A549 (cell line): ENCODE measurements at regions not wholly inside any gene's neighbourhood (a gene's known extent, or its start where the extent isn't known, plus 50 kb on each side); places are given as distances from the start of the nearest gene placed in this dataset.
A peak's percentile ranks its signal among the peaks of the same experiment; 100 is the strongest.

Source experiments
- ATAC-seq, 2 experiments: fragments of 200-7000 bp in 1 of 2; fragments of >200 bp in 1 of 2; cut with Nextera tagmentation in 1 of 2; cut with Tn5 transposase in 1 of 2; 3 replicates each; pipeline versions ENCODE4 v1.8.0 to v1.9.1; 2018 to 2020; ENCODE audit warnings: mild to moderate bottlenecking in 1 of 2, moderate library complexity in 1 of 2
- CTCF ChIA-PET: fragments of 300-600 bp; sonication (Branson Sonifier 250); formaldehyde crosslinking; extraction: SDS; loops from one replicate; lab custom pipeline; 2021; ENCODE audit warnings: antibody characterized with exemption, inconsistent platforms; lab: Yijun Ruan, JAX
- POLR2A ChIA-PET: fragments of 350-600 bp; formaldehyde crosslinking; extraction: SDS; loops from one replicate; lab custom pipeline; 2021; ENCODE audit warnings: antibody characterized with exemption, inconsistent platforms; lab: Yijun Ruan, JAX
- DNase-seq, 2 experiments: peaks; one replicate each; pipeline versions ENCODE4 v3.0.0 to v3.0.0-alpha.2; 2011 to 2016; ENCODE audit warnings: low read depth in 1 of 2, low spot score in 1 of 2
- FAIRE-seq: peaks from 2 replicates; lab custom pipeline; 2011; peaks lifted over from hg19 to GRCh38; lab: Jason Lieb, UNC
- H3K27ac ChIP-seq, 2 experiments: fragments of >200 bp; sonication (Bioruptor Twin); formaldehyde crosslinking; 3 replicates each; pipeline ENCODE4 v1.5.1; 2016 to 2017
- H3K4me1 ChIP-seq: fragments of >200 bp; sonication (Bioruptor Twin); formaldehyde crosslinking; 3 replicates; pipeline ENCODE4 v1.6.1; 2016
- H3K4me2 ChIP-seq: fragments of >200 bp; sonication (Bioruptor Twin); formaldehyde crosslinking; 3 replicates; pipeline ENCODE4 v1.6.1; 2016
- H3K4me3 ChIP-seq: fragments of >200 bp; sonication (Bioruptor Twin); formaldehyde crosslinking; 3 replicates; pipeline ENCODE4 v1.5.1; 2016
- H3K9me3 ChIP-seq: fragments of >200 bp; sonication (Bioruptor Twin); formaldehyde crosslinking; 3 replicates; pipeline ENCODE4 v1.6.1; 2016
- EP300 ChIP-seq, 2 experiments: fragments of >200 bp; sonication (Bioruptor Twin); formaldehyde crosslinking; IDR thresholded peaks; 2 replicates in 1 of 2; 3 replicates in 1 of 2; pipeline ENCODE4 v1.6.1; 2016 to 2017
- ESRRA ChIP-seq: fragments of 150-350 bp; IDR thresholded peaks from 2 replicates; pipeline ENCODE4 v1.6.1; 2014; ENCODE audit warnings: mild to moderate bottlenecking, low read length, borderline replicate concordance
- HDAC2 ChIP-seq: fragments of 200-600 bp; sonication (generic); IDR thresholded peaks from 2 replicates; pipeline ENCODE4 v1.6.1; 2016
- HEYL ChIP-seq: fragments of 250-450 bp; sonication (Bioruptor Pico); IDR thresholded peaks from 2 replicates; pipeline ENCODE4 v1.8.0; 2021; ENCODE audit warnings: mild to moderate bottlenecking, moderate library complexity
- HOXB13 ChIP-seq: fragments of 250-450 bp; sonication (Bioruptor Pico); IDR thresholded peaks from 2 replicates; pipeline ENCODE4 v1.5.0; 2020; ENCODE audit warnings: low read depth, mild to moderate bottlenecking, moderate library complexity
- HOXB5 ChIP-seq: fragments of 250-450 bp; sonication (Bioruptor Pico); IDR thresholded peaks from 2 replicates; pipeline ENCODE4 v1.5.0; 2020; ENCODE audit warnings: mild to moderate bottlenecking, moderate library complexity
- KDM1A ChIP-seq: fragments of 200-600 bp; sonication (generic); IDR thresholded peaks from 2 replicates; pipeline ENCODE4 v1.6.1; 2016; ENCODE audit warnings: low read depth, mild to moderate bottlenecking
- MAFK ChIP-seq: fragments of 450-650 bp; IDR thresholded peaks from 2 replicates; pipeline ENCODE4 v1.6.1; 2014; ENCODE audit not compliant: partially characterized antibody
- MAZ ChIP-seq: fragments of 150-350 bp; IDR thresholded peaks from 2 replicates; pipeline ENCODE4 v1.6.1; 2014; ENCODE audit warnings: antibody characterized with exemption, low read depth, low read length, borderline replicate concordance
- NFE2L2 ChIP-seq: fragments of 150-350 bp; conservative IDR thresholded peaks from 2 replicates; pipeline ENCODE4 v1.6.1; 2014; ENCODE audit warnings: low read length
- NPAS2 ChIP-seq: fragments of 250-450 bp; sonication (Bioruptor Pico); IDR thresholded peaks from 2 replicates; pipeline ENCODE4 v1.8.0; 2022; ENCODE audit warnings: mild to moderate bottlenecking, moderate library complexity, borderline replicate concordance
- NR3C1 ChIP-seq: fragments of >200 bp; sonication (Bioruptor Twin); formaldehyde crosslinking; IDR thresholded peaks from 3 replicates; pipeline ENCODE4 v1.6.1; 2017
- PHF8 ChIP-seq: fragments of 200-600 bp; sonication (generic); IDR thresholded peaks from 2 replicates; pipeline ENCODE4 v1.6.1; 2016; ENCODE audit warnings: low read depth, mild to moderate bottlenecking, antibody characterized with exemption, moderate library complexity, borderline replicate concordance
- RAD21 ChIP-seq, 2 experiments: fragments of >200 bp in 1 of 2; sonication (Bioruptor Twin) in 1 of 2; formaldehyde crosslinking in 1 of 2; IDR thresholded peaks in 1 of 2; conservative IDR thresholded peaks in 1 of 2; 2 replicates in 1 of 2; 3 replicates in 1 of 2; pipeline ENCODE4 v1.6.1; 2012 to 2018; ENCODE audit warnings: inconsistent platforms in 1 of 2
- RARB ChIP-seq: fragments of 250-450 bp; sonication (Bioruptor Pico); IDR thresholded peaks from 2 replicates; pipeline ENCODE4 v1.8.0; 2021; ENCODE audit warnings: mild to moderate bottlenecking, moderate library complexity
- RFX5 ChIP-seq: fragments of 450-650 bp; IDR thresholded peaks from 2 replicates; pipeline ENCODE4 v1.7.1; 2014; ENCODE audit warnings: antibody characterized with exemption, mild to moderate bottlenecking, moderate library complexity
- SMC3 ChIP-seq: fragments of >200 bp; sonication (Bioruptor Twin); formaldehyde crosslinking; IDR thresholded peaks from 3 replicates; pipeline ENCODE4 v1.6.1; 2018; ENCODE audit warnings: inconsistent platforms
- TP53 ChIP-seq: fragments of 250-450 bp; sonication (Bioruptor Pico); IDR thresholded peaks from 2 replicates; pipeline ENCODE4 v1.5.0; 2021; ENCODE audit warnings: mild to moderate bottlenecking, moderate library complexity
- ZC3H11A ChIP-seq: fragments of 450-650 bp; IDR thresholded peaks from 2 replicates; pipeline ENCODE4 v1.6.1; 2014; ENCODE audit warnings: antibody characterized with exemption, mild to moderate bottlenecking
- WGBS: methylation state at CpG from one replicate; pipeline ENCODE4 v1.1.6; 2017; ENCODE audit errors: missing lambda C conversion rate; 5-methylcytosine and 5-hydroxymethylcytosine counted together
- TF ChIP-seq, protein P1 (sequence below): fragments of 250-450 bp; sonication (Bioruptor Pico); IDR thresholded peaks from 2 replicates; pipeline ENCODE4 v1.5.0; 2021; ENCODE audit warnings: mild to moderate bottlenecking, moderate library complexity, borderline replicate concordance
- TF ChIP-seq, protein P2 (sequence below): fragments of >200 bp; sonication (Bioruptor Twin); formaldehyde crosslinking; IDR thresholded peaks from 3 replicates; pipeline ENCODE4 v1.5.1; 2016

DNA sequence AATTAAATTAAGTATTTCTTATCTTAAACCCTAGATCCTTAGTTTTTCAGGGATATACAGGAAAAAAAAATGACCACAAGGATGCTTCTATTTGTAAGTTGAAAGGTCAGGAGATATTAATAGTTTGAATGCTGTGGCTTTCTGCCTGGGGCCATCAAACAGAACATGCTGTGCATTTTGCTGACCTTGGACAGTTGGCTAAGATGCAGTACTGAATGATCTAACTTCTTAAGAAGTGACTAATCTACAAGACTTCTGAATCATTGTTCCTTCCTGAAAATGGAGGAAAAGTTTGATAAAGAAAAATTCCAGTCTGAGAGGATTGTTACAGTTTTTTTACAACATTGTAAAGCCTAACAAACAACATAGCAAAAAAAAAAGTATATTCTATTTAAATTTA is 237.8 kb upstream of the JADE1 start (continued):
- no peak for TF ChIP-seq TP53
- TF ChIP-seq NFE2L2: no peak
- TF ChIP-seq EP300 (IDR thresholded peaks at IDR 0.05): peak; percentile 66 to 78; a peak in 2 of 5 replicates
- TF ChIP-seq HDAC2: no peak
- TF ChIP-seq MAFK: peak; percentile 89
- TF ChIP-seq ESRRA: no peak
- TF ChIP-seq HOXB13 (CRISPR knock-in tag): peak; percentile 18; the same call in 1 of the 2 replicates
- TF ChIP-seq HOXB5 (CRISPR knock-in tag): no peak
- TF ChIP-seq RFX5: no peak
- TF ChIP-seq ZC3H11A: no peak
- no peak for TF ChIP-seq NR3C1
- TF ChIP-seq, all 56 proteins: peak for 13

GRCh38 chr4:128570387-128570975 is 239.0 kb upstream of the JADE1 start:
- Histone ChIP-seq H3K4me1 (peaks cover 89% of the 10 kb centered on the region), H3K9me3 (no peaks in the 10 kb centered on the region), H3K4me3 (no peak overlapping the region), H3K27ac (peak overlapping the region; percentile 93 to 98), H3K4me2 (peak overlapping the region; percentile 66)
- no peak for TF ChIP-seq HEYL (CRISPR knock-in tag)
- peak; percentile 43 for TF ChIP-seq NFE2L2
- no peak for FAIRE-seq
- ChIA-PET CTCF (no interaction called here), POLR2A (interaction anchor here (1.1 kb wide), 1 partner anchor 242 kb away, joined by 4 read pairs; no protein-coding TSS in a partner anchor)
- DNase-seq: peak in 1 of 2 experiments; percentile 52
- ATAC-seq: no peak
- 91% methylated on average over 6 of the region's 6 CpGs for WGBS

GRCh38 chr4:128566693-128567092 is 242.8 kb upstream of the JADE1 start:
- DNase-seq: no peak
- Histone ChIP-seq H3K9me3 (no peaks in the 10 kb centered on the region), H3K4me1 (peaks cover 86% of the 10 kb centered on the region), H3K4me3 (no peak overlapping the region), H3K27ac (peak overlapping the region; percentile 93 to 98), H3K4me2 (0 out of 3 replicates have a peak overlapping the region, but pooled peaks have one; percentile 2)
- ChIA-PET POLR2A (interaction anchor here (1.0 to 1.2 kb wide), 2 partner anchors 14 to 246 kb away, joined by 3 to 4 read pairs; no protein-coding TSS in a partner anchor), CTCF (interaction anchor here (0.6 kb wide), 1 partner anchor 290 kb away, joined by 3 read pairs; no protein-coding TSS in a partner anchor)
- 52% methylated on average over 2 of the region's 2 CpGs for WGBS
- ATAC-seq: peak in 1 of 2 experiments; percentile 14; a peak in 1 of 6 replicates
- no peak for FAIRE-seq
- TF ChIP-seq NPAS2 (CRISPR knock-in tag) (no peak), KDM1A (no peak), PHF8 (no peak), RAD21 (conservative IDR thresholded peaks at IDR 0.05 in 1 of 2, IDR thresholded peaks at IDR 0.05 in 1 of 2) (no peak), MAZ (no peak), RARB (CRISPR knock-in tag) (no peak)
- TF ChIP-seq, protein P1, sequence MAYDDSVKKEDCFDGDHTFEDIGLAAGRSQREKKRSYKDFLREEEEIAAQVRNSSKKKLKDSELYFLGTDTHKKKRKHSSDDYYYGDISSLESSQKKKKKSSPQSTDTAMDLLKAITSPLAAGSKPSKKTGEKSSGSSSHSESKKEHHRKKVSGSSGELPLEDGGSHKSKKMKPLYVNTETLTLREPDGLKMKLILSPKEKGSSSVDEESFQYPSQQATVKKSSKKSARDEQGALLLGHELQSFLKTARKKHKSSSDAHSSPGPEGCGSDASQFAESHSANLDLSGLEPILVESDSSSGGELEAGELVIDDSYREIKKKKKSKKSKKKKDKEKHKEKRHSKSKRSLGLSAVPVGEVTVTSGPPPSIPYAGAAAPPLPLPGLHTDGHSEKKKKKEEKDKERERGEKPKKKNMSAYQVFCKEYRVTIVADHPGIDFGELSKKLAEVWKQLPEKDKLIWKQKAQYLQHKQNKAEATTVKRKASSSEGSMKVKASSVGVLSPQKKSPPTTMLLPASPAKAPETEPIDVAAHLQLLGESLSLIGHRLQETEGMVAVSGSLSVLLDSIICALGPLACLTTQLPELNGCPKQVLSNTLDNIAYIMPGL (CRISPR knock-in tag): no peak
- TF ChIP-seq, all 56 proteins: peak for 0

DNA sequence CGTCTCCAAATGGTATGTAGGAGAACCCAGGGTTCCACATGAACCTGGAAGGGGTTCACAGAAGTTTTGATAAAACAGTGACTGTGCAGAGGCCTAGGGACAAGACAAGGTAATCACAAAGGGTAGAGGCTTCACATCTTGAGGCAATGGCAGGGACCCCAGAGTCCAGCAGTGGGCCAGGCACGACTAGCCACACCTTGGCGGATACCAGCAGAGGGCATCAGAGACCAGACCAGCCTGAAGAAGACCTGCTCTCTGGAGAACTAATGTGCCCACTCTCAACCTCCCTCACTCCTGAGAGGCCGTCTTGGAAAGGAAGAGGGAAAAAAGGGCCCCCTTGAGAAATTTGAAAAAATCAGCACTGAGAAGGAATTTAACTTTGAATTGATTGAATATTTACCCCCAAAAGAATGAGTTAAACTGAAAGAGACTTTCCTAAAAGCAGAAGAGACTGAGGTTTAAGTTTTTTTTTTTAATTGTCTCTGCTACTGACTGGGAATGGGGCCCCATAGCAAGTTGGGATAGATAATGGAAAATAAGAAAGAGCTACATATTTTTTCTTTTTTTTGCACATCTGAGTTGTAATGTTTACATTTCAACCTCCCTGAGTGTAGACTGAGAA is 243.8 kb upstream of the JADE1 start:
- Histone ChIP-seq H3K4me2 (no peak overlapping the region), H3K9me3 (no peaks in the 10 kb centered on the region), H3K4me1 (peaks cover 86% of the 10 kb centered on the region)
- peak in 1 of 2 experiments; percentile 69 for DNase-seq
- peak in 1 of 2 experiments; percentile 62; a peak in 3 of 6 replicates for ATAC-seq
- TF ChIP-seq, protein P2, sequence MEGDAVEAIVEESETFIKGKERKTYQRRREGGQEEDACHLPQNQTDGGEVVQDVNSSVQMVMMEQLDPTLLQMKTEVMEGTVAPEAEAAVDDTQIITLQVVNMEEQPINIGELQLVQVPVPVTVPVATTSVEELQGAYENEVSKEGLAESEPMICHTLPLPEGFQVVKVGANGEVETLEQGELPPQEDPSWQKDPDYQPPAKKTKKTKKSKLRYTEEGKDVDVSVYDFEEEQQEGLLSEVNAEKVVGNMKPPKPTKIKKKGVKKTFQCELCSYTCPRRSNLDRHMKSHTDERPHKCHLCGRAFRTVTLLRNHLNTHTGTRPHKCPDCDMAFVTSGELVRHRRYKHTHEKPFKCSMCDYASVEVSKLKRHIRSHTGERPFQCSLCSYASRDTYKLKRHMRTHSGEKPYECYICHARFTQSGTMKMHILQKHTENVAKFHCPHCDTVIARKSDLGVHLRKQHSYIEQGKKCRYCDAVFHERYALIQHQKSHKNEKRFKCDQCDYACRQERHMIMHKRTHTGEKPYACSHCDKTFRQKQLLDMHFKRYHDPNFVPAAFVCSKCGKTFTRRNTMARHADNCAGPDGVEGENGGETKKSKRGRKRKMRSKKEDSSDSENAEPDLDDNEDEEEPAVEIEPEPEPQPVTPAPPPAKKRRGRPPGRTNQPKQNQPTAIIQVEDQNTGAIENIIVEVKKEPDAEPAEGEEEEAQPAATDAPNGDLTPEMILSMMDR: peak; percentile 29; the same call in 2 of the 3 replicates
- TF ChIP-seq SMC3 (peak; percentile 35; the same call in 2 of the 3 replicates), NPAS2 (CRISPR knock-in tag) (no peak), RAD21 (conservative IDR thresholded peaks at IDR 0.05 in 1 of 2, IDR thresholded peaks at IDR 0.05 in 1 of 2) (peak; percentile 48 to 64)
- TF ChIP-seq, all 56 proteins: peak for 3
- H3K27ac ChIP-seq: peak overlapping the region; percentile 93 to 98
- no peak for FAIRE-seq
- H3K4me3 ChIP-seq: no peak overlapping the region
- POLR2A ChIA-PET: no interaction called here
- CTCF ChIA-PET: interaction anchor here (1.6 kb wide), 1 partner anchor 111 kb away, joined by 3 read pairs; no protein-coding TSS in a partner anchor
- WGBS: 75% methylated on average over 4 of the region's 4 CpGs
